Fibroblast of the aortic adventitia (primary cell): ENCODE measurements at regions not wholly inside any gene's neighbourhood (a gene's known extent, or its start where the extent isn't known, plus 50 kb on each side); places are given as distances from the start of the nearest gene placed in this dataset.

Experiments
- DNase-seq: peaks from one replicate; pipeline ENCODE4 v3.0.0-alpha.2; 2010; ENCODE audit warnings: low read depth
- H3K4me3 ChIP-seq: 2 replicates; pipeline ENCODE4 v1.5.1; 2011; ENCODE audit warnings: low read depth, mild to moderate bottlenecking, control low read depth, low read length, moderate library complexity
- CTCF ChIP-seq: IDR thresholded peaks from 2 replicates; pipeline ENCODE4 v1.5.1; 2011; ENCODE audit warnings: mild to moderate bottlenecking, low read length, control low read depth, inconsistent platforms; ENCODE audit not compliant: insufficient read depth

GRCh38 chr7:68207676-68208075, 1211.0 kb downstream of the TYW1 start:
- no peak overlapping the region for H3K4me3 ChIP-seq
- no peak for DNase-seq
- no peak for TF ChIP-seq CTCF

DNA sequence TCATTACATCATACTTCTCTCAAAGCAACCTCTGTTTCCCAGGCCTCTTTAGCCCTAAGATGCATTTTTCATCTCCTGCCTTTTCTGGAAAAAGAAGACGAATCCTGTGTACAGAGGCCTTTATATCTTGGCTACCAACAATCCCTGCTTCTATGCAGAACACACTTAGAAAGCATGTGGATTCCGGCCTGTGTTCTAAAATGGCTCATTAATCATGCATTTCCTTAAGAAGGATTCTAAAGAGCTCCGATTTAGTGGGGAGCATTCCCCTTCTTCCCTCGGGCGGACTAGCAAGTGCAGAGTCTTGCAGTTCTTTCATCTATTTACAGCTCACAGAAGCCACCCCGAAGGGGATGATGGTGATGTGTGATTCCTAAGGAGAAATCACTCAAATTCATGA, 1212.9 kb downstream of the TYW1 start:
- no peak for DNase-seq
- no peak for TF ChIP-seq CTCF
- no peak overlapping the region for H3K4me3 ChIP-seq

- H3K4me3 ChIP-seq: no peak overlapping the region
- DNase-seq: no peak
- TF ChIP-seq CTCF: no peak
These were observed 1217.2 kb downstream of the TYW1 start for GRCh38 chr7:68213838-68214237.

GRCh38 chr7:68216051-68216450, 1219.4 kb downstream of the TYW1 start:
- DNase-seq: no peak
- no peak for TF ChIP-seq CTCF

GRCh38 chr7:68217426-68217825, 1220.8 kb downstream of the TYW1 start:
- DNase-seq: no peak
- H3K4me3 ChIP-seq: no peak overlapping the region
- no peak for TF ChIP-seq CTCF

More at GRCh38 chr7:68216051-68216450, 1219.4 kb downstream of the TYW1 start:
- H3K4me3 ChIP-seq: no peak overlapping the region

GRCh38 chr7:68218461-68218860, 1221.8 kb downstream of the TYW1 start:
- DNase-seq: no peak
- no peak for TF ChIP-seq CTCF

GRCh38 chr7:68222311-68222710, 1225.7 kb downstream of the TYW1 start:
- no peak for DNase-seq
- no peak for TF ChIP-seq CTCF
- no peak overlapping the region for H3K4me3 ChIP-seq

More at GRCh38 chr7:68218461-68218860, 1221.8 kb downstream of the TYW1 start:
- H3K4me3 ChIP-seq: no peak overlapping the region
